ENCODE measurements at regions not wholly inside any gene's neighbourhood (a gene's known extent, or its start where the extent isn't known, plus 50 kb on each side); places are given as distances from the start of the nearest gene placed in this dataset.
"Not testable (repeated sequence)": the region's sequence is repeated elsewhere in the genome, so short reads cannot be mapped to it uniquely, and the experiment has no call there.

DNA sequence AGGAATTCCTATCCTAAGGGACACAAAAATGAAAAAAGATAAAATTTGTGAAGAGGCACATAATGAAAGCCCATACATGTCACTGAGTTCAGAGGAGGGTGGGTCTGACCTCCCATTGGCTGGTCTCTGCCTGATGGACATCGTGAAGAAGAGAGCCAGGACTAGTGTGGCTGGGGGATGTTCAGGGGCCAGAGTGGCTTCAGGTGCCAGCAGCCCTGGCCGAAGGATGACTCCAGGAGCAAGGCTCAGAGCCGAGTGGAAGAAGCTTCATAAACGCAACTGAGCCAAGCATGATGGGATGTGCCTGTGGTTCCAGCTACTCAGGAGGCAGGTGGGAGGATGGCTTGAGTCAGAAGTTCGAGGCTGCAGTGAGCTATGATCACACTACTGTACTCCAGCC is 56.9 kb upstream of the ATP5PO start:
- DNase-seq, result no peak

DNA sequence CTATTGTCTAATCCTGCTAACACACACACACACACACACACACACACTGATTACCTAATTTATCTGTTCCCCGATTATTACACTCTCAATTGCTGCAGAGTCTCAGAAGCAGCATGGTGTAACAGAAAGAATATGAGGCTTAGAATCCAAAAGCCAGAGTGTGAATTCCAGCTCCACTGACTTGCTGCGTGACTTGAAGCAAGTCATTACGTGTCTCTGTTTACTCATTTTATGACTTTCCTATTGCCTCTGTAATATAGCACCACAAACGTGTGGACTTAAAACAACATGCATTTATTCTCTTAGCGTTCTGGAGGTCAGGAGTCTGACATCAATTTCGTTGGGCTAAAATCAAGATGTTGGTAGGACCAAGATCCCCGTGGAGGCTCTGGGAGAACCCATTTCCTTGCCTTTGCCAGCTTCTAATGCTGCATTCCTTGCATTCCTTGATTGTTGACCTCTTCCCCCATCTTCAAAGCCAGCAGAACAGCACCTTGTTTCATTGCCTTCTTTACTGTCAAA is 55.9 kb upstream of the ATP5PO start:
- DNase-seq, result no peak

DNA sequence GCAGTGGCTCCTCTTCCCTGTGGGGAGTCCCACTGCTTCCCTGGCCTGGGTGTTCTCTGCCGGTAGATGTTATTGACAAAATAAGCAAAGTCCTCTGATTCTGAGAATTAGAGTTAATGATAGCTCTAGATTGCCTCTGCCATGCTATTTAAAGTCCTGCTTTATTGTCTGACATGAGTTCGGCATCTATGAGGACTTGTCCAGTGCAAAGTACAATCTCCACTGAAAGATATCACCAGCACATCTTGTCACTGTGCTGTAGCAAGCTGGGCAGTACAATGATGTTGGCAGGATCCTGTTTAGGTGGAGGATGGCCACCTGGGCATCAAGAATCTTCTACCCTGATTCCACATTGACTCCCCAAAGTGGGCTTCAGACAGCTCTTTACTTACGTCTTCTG is 54.0 kb upstream of the ATP5PO start:
- DNase-seq, result no peak

DNA sequence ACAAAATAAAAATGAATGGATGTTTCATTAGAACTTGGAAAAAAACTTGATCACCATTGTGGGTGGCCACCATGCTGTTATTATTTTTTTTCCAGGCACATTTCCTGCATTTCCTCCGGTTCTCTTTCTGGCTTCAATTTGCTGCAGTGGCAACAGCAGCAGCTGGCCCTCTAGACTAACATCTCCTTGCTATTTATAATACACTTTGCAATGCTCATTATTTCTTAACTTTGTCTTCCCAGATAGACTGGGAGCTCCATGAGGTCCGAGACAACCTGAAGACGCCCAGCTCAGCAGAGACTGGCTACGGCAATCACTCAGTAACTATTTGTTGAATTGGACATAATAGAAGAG is 53.4 kb upstream of the ATP5PO start:
- DNase-seq, result no peak

DNA sequence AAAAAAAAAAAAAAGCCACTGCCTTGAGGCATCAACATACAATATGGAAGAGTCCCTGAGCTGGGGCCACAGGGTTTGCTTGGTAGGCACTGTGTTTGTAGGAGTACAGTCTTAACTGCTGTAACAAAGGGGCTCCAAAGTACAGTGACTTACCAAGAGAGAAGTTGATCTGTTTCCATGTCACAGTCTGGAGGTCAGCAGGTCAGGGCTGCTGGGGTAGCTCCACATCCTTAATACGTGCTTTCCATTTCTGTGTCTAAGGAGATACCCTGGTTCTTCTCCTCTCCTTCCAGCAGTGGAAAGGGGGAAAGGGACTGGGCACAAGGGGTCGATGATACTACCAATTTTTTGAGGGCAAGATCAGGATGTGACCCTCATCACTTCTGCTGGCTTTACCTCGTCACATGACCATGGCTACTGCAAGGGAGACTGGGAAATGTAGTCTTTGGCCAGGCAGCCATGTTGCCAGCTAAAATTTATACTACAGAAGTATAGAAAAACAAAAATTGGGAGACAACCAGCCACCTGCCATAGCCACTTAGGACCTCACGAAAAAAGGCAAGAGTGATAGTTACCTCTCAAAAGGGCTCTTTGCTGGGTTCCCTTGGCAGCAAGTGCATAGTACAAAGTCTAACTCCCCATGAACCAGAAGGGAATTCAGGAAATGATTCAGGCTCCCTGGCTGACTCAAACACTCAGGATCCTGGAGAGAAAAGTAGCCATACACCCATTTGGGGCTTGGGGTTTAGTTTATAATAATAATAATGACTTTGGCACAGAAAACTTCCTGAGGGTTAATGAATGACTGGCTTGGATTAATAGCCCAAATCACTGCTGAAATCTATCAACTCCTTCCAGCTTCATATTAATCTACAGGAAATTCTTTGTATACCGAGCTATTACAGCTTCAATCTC is 52.7 kb upstream of the ATP5PO start:
- DNase-seq, result no peak

DNA sequence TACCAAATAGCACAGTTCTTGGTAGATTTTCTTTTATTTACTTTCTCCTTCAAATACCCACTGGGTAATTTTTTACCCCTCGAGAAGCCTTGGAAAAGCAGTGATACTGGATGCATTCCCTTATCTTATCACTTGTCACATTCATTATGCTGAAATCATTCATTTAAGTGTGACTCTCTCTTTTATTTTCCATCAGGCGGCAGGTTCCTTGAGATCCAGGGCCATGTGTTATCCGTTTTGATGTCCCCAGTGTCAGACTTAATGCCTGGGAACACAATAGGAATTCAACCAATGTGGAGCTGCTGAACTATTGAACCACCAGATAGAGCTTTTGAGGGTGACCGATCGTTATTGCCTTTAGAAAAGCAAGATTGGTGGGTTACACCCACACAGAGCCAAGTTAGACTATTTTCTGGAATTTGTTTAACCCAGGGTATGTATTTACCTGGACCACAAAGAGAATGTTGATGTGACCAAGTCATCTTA is 51.5 kb upstream of the ATP5PO start:
- DNase-seq, result no peak

DNA sequence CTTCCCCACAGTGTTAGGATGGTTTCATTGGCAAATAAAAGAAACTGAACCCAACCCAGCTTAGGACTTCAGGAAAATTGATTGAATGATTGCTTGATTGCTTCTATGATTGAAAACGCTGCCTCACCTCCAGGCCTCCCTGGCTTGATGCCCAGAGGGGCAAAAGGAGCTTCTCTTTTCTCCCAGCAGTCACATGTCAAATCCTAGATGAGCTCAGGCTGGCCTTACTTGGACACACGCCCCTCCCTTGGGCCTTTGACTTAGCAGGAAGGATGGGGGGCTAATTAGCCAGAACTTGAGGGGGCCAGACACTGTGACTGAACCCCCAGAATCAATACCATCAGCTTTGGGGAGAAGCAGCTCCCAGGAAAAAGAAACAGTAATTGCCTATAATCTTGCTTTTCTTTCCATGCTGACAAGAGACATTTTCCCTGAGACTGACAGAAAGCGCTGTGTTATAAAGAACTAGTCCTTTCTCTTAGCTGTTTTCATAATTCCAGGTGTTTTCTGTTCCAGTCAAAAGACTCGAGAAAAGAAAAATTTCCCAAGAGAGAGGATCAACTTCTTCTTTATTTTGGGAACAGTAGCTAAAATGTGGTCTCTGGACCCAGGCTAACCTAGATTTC is 50.8 kb upstream of the ATP5PO start:
- DNase-seq, result no peak

DNA sequence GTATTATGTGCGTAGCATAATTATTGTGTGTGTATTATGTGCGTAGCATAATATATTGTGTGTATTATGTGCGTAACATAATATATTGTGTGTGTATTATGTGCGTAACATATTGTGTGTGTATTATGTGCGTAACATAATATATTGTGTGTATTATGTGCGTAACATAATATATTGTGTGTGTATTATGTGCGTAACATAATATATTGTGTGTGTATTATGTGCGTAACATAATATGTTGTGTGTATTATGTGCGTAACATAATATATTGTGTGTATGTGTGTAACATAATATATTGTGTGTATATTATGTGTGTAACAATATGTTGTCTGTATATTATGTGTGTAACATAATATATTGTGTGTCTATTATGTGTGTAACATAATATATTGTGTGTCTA is 50.1 kb upstream of the ATP5PO start:
- DNase-seq, result not testable (repeated sequence)
